H9 (cell line): ENCODE measurements at regions not wholly inside any gene's neighbourhood (a gene's known extent, or its start where the extent isn't known, plus 50 kb on each side); places are given as distances from the start of the nearest gene placed in this dataset.

Experiments
- DNase-seq: peaks from one replicate; pipeline ENCODE4 v3.0.0-alpha.2; 2017
- H2AFZ ChIP-seq: one replicate; pipeline ENCODE4 v1.6.1; 2013; ENCODE audit warnings: mild to moderate bottlenecking, low read length, control low read depth, moderate library complexity
- H2AK5ac ChIP-seq: 2 replicates; pipeline ENCODE4 v1.6.1; 2013; ENCODE audit warnings: low read length, control low read depth, mixed read lengths; ENCODE audit not compliant: insufficient read length
- H2BK120ac ChIP-seq: one replicate; pipeline ENCODE4 v1.6.1; 2013; ENCODE audit warnings: low read depth, mild to moderate bottlenecking, low read length, control low read depth, inconsistent platforms; ENCODE audit not compliant: poor library complexity, severe bottlenecking
- H2BK12ac ChIP-seq: 2 replicates; pipeline ENCODE4 v1.6.1; 2013; ENCODE audit warnings: low read length, control low read depth, mixed read lengths, low read depth; ENCODE audit not compliant: insufficient read length
- H2BK15ac ChIP-seq: 2 replicates; pipeline ENCODE4 v1.6.1; 2013; ENCODE audit warnings: low read depth, low read length, control low read depth
- H2BK20ac ChIP-seq: one replicate; pipeline ENCODE4 v1.6.1; 2013; ENCODE audit warnings: low read depth, mild to moderate bottlenecking, low read length, control low read depth, inconsistent platforms; ENCODE audit not compliant: poor library complexity, severe bottlenecking
- H2BK5ac ChIP-seq: 2 replicates; pipeline ENCODE4 v1.6.1; 2013; ENCODE audit warnings: low read length, control low read depth, mixed read lengths; ENCODE audit not compliant: insufficient read length
- H3K14ac ChIP-seq: 2 replicates; pipeline ENCODE4 v1.6.1; 2013; ENCODE audit warnings: low read length, control low read depth; ENCODE audit not compliant: insufficient read depth
- H3K18ac ChIP-seq: 2 replicates; pipeline ENCODE4 v1.6.1; 2013; ENCODE audit warnings: low read depth, mild to moderate bottlenecking, mixed read lengths, low read length, control low read depth; ENCODE audit not compliant: insufficient read length
- H3K23ac ChIP-seq: 2 replicates; pipeline ENCODE4 v1.6.1; 2013; ENCODE audit warnings: low read length, control low read depth, mixed read lengths, low read depth; ENCODE audit not compliant: insufficient read length
- H3K23me2 ChIP-seq: 2 replicates; pipeline ENCODE4 v1.6.1; 2013; ENCODE audit warnings: low read depth, mild to moderate bottlenecking, mixed read lengths, low read length, control low read depth; ENCODE audit not compliant: insufficient read length, poor library complexity, severe bottlenecking
- H3K27ac ChIP-seq: 2 replicates; pipeline ENCODE4 v1.5.1; 2013; ENCODE audit warnings: low read length, control low read depth, mixed read lengths, low read depth; ENCODE audit not compliant: insufficient read length
- H3K27me3 ChIP-seq: 2 replicates; pipeline ENCODE4 v1.6.1; 2013; ENCODE audit warnings: low read length, control low read depth, inconsistent platforms; ENCODE audit not compliant: insufficient read depth
- H3K4ac ChIP-seq: 2 replicates; pipeline ENCODE4 v1.6.1; 2013; ENCODE audit warnings: low read depth, mild to moderate bottlenecking, control low read depth, inconsistent platforms, low read length, moderate library complexity
- H3K4me1 ChIP-seq: 2 replicates; pipeline ENCODE4 v1.6.1; 2013; ENCODE audit warnings: low read length, control low read depth, inconsistent platforms; ENCODE audit not compliant: insufficient read depth
- H3K4me2 ChIP-seq: 2 replicates; pipeline ENCODE4 v1.6.1; 2013; ENCODE audit warnings: low read length, control low read depth, mixed read lengths; ENCODE audit not compliant: insufficient read length, insufficient read depth
- H3K56ac ChIP-seq: 2 replicates; pipeline ENCODE4 v1.6.1; 2013; ENCODE audit warnings: low read depth, mild to moderate bottlenecking, mixed read lengths, low read length, control low read depth; ENCODE audit not compliant: insufficient read length
- H3K79me1 ChIP-seq: 2 replicates; pipeline ENCODE4 v1.6.1; 2013; ENCODE audit warnings: low read depth, mild to moderate bottlenecking, moderate library complexity, low read length, control low read depth, inconsistent platforms; ENCODE audit not compliant: insufficient read depth, poor library complexity, severe bottlenecking
- H3K79me2 ChIP-seq: 2 replicates; pipeline ENCODE4 v1.6.1; 2013; ENCODE audit warnings: low read length, control low read depth, inconsistent platforms; ENCODE audit not compliant: insufficient read depth
- H3K9ac ChIP-seq: 2 replicates; pipeline ENCODE4 v1.6.1; 2013; ENCODE audit warnings: low read length, control low read depth, mixed read lengths; ENCODE audit not compliant: insufficient read length; ENCODE audit errors: extremely low read depth
- H3K9me3 ChIP-seq: one replicate; pipeline ENCODE4 v1.6.1; 2013; ENCODE audit warnings: low read depth, low read length, inconsistent platforms; ENCODE audit not compliant: control insufficient read depth
- H3T11ph ChIP-seq: one replicate; pipeline ENCODE4 v1.6.1; 2013; ENCODE audit warnings: mild to moderate bottlenecking, low read length, control low read depth, inconsistent platforms
- H4K20me1 ChIP-seq: one replicate; pipeline ENCODE4 v1.6.1; 2013; ENCODE audit not compliant: control insufficient read depth, insufficient read length, insufficient read depth
- H4K5ac ChIP-seq: 2 replicates; pipeline ENCODE4 v1.6.1; 2013; ENCODE audit warnings: low read depth, mild to moderate bottlenecking, mixed read lengths, low read length, control low read depth; ENCODE audit not compliant: insufficient read length
- H4K8ac ChIP-seq: replicated peaks from 2 replicates; pipeline ENCODE4 v1.6.1; 2013; ENCODE audit warnings: low read length, control low read depth, mixed read lengths, low read depth; ENCODE audit not compliant: insufficient read length
- H4K91ac ChIP-seq: 2 replicates; pipeline ENCODE4 v1.6.1; 2013; ENCODE audit warnings: low read depth, mild to moderate bottlenecking, moderate library complexity, mixed read lengths, low read length, control low read depth; ENCODE audit not compliant: insufficient read length
- H3K27ac Mint-ChIP-seq, 3 experiments: 2 replicates in 2 of 3; 3 replicates in 1 of 3; pipeline ENCODE4 v1.8.0; 2020 to 2021; ENCODE audit warnings: mixed read lengths in 3 of 3, mild to moderate bottlenecking in 1 of 3, moderate library complexity in 1 of 3
- H3K27me3 Mint-ChIP-seq: 2 replicates; pipeline ENCODE4 v1.8.0; 2021; ENCODE audit warnings: low read depth, mild to moderate bottlenecking, moderate library complexity, mixed read lengths
- H3K36me3 Mint-ChIP-seq, 3 experiments: 2 replicates in 2 of 3; 3 replicates in 1 of 3; pipeline ENCODE4 v1.8.0; 2020 to 2021; ENCODE audit warnings: low read depth in 3 of 3, mixed read lengths in 3 of 3; ENCODE audit not compliant: insufficient read depth in 1 of 3
- H3K4me1 Mint-ChIP-seq, 2 experiments: 2 replicates each; pipeline ENCODE4 v1.8.0; 2020; ENCODE audit warnings: mixed read lengths in 2 of 2
- H3K4me3 Mint-ChIP-seq, 2 experiments: 2 replicates in 1 of 2; 3 replicates in 1 of 2; pipeline ENCODE4 v1.8.0; 2020 to 2021; ENCODE audit warnings: mild to moderate bottlenecking in 2 of 2, mixed read lengths in 2 of 2, moderate library complexity in 1 of 2
- H3K9me3 Mint-ChIP-seq, 2 experiments: 2 replicates in 1 of 2; 3 replicates in 1 of 2; pipeline ENCODE4 v1.8.0; 2020; ENCODE audit warnings: mild to moderate bottlenecking in 2 of 2, mixed read lengths in 2 of 2, moderate library complexity in 1 of 2
- CTCF ChIP-seq: fragments of 200-600 bp; sonication (generic); conservative IDR thresholded peaks from 3 replicates; pipeline ENCODE4 v1.8.0; 2021; ENCODE audit warnings: antibody characterized with exemption, mild to moderate bottlenecking
- WGBS: extraction: QIAGEN DNeasy Blood & Tissue Kit; methylation state at CpG from one replicate; pipeline ENCODE4 v1.1.7; 2013; ENCODE audit warnings: missing lambda C conversion rate, low lambda C conversion rate, mixed read lengths; ENCODE audit not compliant: insufficient read length; ENCODE audit errors: extremely low coverage; 5-methylcytosine and 5-hydroxymethylcytosine counted together

DNA sequence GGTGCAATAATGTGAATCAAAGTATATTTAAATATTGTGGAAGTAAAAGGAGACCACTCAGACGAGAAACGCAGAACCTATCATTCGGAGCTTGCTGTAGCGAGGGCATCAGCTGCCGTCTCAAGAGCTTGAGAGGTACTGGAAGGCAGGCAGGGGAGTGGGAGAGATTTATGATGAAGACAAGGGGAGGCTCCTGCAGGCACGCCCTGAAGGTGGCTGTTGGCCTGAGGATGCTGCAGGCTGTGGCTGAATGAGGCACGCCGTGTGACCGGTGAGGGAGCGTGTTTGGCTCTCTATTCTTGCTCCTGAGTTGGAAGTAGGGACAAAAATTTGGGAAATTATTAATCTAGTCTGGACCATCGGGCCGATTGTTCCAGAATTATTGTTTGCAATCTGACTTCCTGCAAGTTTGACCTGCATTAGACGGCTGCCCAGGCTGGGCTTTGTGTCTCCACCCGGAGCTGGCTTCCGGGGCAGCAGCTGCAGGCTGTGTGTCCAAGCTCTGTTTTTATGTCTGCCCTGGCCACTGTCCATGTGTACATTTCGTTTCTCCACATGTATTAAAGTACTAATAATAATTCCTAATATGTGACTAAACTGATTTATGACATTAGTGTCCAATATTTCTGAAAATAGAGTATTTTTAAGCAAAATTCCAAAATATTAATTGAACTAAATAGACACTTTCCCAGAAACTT is 91.1 kb upstream of the ANKRD10 start:
- Histone ChIP-seq H3K23ac (no peak overlapping the region), H4K5ac (no peak overlapping the region), H3K27me3 (no peaks in the 10 kb centered on the region), H3K23me2 (no peaks in the 10 kb centered on the region), H3K18ac (no peak overlapping the region), H3K79me1 (no peaks in the 10 kb centered on the region), H3K79me2 (no peaks in the 10 kb centered on the region), H3K14ac (no peak overlapping the region), H3K27ac (no peak overlapping the region), H3K56ac (no peak overlapping the region), H2BK20ac (no peak overlapping the region), H2BK15ac (no peak overlapping the region), H4K8ac (no peak overlapping the region), H2AK5ac (no peak overlapping the region), H3K4me1 (no peaks in the 10 kb centered on the region), H2AFZ (no peak overlapping the region), H2BK5ac (no peak overlapping the region), H2BK120ac (no peak overlapping the region), H3K4ac (no peak overlapping the region), H3K4me2 (no peak overlapping the region), H3K9me3 (no peaks in the 10 kb centered on the region), H3K9ac (no peak overlapping the region), H2BK12ac (no peak overlapping the region), H4K20me1 (no peaks in the 10 kb centered on the region), H4K91ac (no peak overlapping the region), H3T11ph (no peak overlapping the region)
- no peak for TF ChIP-seq CTCF
- no CpG with 5 or more reads among the region's 16 CpGs for WGBS
- Mint-ChIP-seq H3K36me3 (no peaks in the 10 kb centered on the region), H3K4me1 (peaks cover 12 to 16% of the 10 kb centered on the region in 2 experiments), H3K27ac (no peak overlapping the region; a peak in 1 of 7 replicates), H3K9me3 (no peaks in the 10 kb centered on the region; a peak in 1 of 5 replicates), H3K27me3 (peaks cover 21% of the 10 kb centered on the region), H3K4me3 (no peak overlapping the region)
- DNase-seq: no peak
